OCI-LY7 (cell line): ENCODE measurements at regions not wholly inside any gene's neighbourhood (a gene's known extent, or its start where the extent isn't known, plus 50 kb on each side); places are given as distances from the start of the nearest gene placed in this dataset.

Experiments
- EZH2phosphoT487 ChIP-seq: fragments of 200-600 bp; sonication (generic); IDR thresholded peaks from 2 replicates; pipeline ENCODE4 v1.6.1; 2018; ENCODE audit warnings: low read depth, borderline replicate concordance, mild to moderate bottlenecking, mixed run types, antibody characterized with exemption, low read length, moderate library complexity, mixed read lengths
- TF ChIP-seq, protein P1 (sequence below): fragments of 200-600 bp; sonication (generic); conservative IDR thresholded peaks from 2 replicates; pipeline ENCODE4 v1.5.1; 2014; ENCODE audit warnings: mild to moderate bottlenecking, antibody characterized with exemption, low read length, moderate library complexity, mixed read lengths

DNA sequence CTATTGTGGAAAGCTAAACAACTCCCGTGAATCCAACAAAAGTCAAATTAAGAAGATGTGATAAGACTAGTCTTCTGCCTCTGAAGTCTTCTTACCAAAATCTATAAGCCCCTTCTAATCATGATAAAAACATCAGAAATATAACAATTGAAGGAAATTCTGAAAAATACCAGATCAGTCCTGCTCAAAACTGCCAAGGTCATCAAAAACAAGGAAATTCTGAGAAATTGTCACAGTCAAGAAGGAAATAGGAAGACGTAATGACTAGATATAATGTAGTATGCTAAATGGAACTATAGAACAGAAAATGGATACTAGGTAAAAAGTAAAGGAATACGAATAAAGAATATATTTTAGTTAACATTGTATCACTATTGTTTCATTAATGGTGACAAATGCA lies 314.0 kb downstream of the TMX3 start:
- TF ChIP-seq, protein P1, sequence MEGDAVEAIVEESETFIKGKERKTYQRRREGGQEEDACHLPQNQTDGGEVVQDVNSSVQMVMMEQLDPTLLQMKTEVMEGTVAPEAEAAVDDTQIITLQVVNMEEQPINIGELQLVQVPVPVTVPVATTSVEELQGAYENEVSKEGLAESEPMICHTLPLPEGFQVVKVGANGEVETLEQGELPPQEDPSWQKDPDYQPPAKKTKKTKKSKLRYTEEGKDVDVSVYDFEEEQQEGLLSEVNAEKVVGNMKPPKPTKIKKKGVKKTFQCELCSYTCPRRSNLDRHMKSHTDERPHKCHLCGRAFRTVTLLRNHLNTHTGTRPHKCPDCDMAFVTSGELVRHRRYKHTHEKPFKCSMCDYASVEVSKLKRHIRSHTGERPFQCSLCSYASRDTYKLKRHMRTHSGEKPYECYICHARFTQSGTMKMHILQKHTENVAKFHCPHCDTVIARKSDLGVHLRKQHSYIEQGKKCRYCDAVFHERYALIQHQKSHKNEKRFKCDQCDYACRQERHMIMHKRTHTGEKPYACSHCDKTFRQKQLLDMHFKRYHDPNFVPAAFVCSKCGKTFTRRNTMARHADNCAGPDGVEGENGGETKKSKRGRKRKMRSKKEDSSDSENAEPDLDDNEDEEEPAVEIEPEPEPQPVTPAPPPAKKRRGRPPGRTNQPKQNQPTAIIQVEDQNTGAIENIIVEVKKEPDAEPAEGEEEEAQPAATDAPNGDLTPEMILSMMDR, result no peak
- no peak for TF ChIP-seq EZH2phosphoT487
